SK-N-SH (cell line): ENCODE measurements at regions not wholly inside any gene's neighbourhood (a gene's known extent, or its start where the extent isn't known, plus 50 kb on each side); places are given as distances from the start of the nearest gene placed in this dataset.
"Not testable (repeated sequence)": the region's sequence is repeated elsewhere in the genome, so short reads cannot be mapped to it uniquely, and the experiment has no call there.

Experiments used
- CTCF ChIA-PET: fragments of 300-600, 350-600 bp; formaldehyde crosslinking; extraction: SDS; loops from one replicate; lab custom pipeline; 2021; lab: Yijun Ruan, JAX
- POLR2A ChIA-PET: fragments of 350-600 bp; sonication (Branson Sonifier 250); formaldehyde crosslinking; extraction: SDS; loops from one replicate; lab custom pipeline; 2020; ENCODE audit warnings: antibody characterized with exemption, inconsistent platforms; lab: Yijun Ruan, JAX
- DNase-seq: peaks from one replicate; pipeline ENCODE4 v3.0.0; 2012
- H2AFZ ChIP-seq: fragments of 200-600 bp; sonication (generic); 2 replicates; pipeline ENCODE4 v1.8.1; 2016; ENCODE audit warnings: antibody characterized with exemption, mild to moderate bottlenecking, low read depth
- H3F3A ChIP-seq: fragments of 200-600 bp; sonication (generic); replicated peaks from 2 replicates; pipeline ENCODE3; 2016; ENCODE audit warnings: antibody characterized with exemption, mild to moderate bottlenecking; ENCODE audit not compliant: insufficient read depth
- H3K27ac ChIP-seq, 2 experiments: fragments of 200-500 bp in 1 of 2; fragments of 200-600 bp in 1 of 2; sonication (Bioruptor generic) in 1 of 2; sonication (generic), shearing (Covaris generic) in 1 of 2; 2 replicates each; pipeline versions ENCODE4 v1.5.1 to v1.6.1; 2014 to 2016; ENCODE audit warnings: low read depth in 2 of 2, inconsistent platforms in 1 of 2, low read length in 1 of 2, mild to moderate bottlenecking in 1 of 2, mixed read lengths in 1 of 2
- H3K27me3 ChIP-seq: fragments of 200-600 bp; sonication (generic), shearing (Covaris generic); 2 replicates; pipeline ENCODE4 v1.6.1; 2016; ENCODE audit warnings: mixed run types; ENCODE audit not compliant: insufficient read depth
- H3K36me3 ChIP-seq, 2 experiments: fragments of 200-500 bp in 1 of 2; fragments of 200-600 bp in 1 of 2; sonication (Bioruptor generic) in 1 of 2; sonication (generic) in 1 of 2; replicated peaks in 1 of 2; 2 replicates each; pipeline versions ENCODE3 to v1.5.1; 2014 to 2016; ENCODE audit warnings: low read length in 1 of 2, mild to moderate bottlenecking in 1 of 2; ENCODE audit not compliant: insufficient read depth in 2 of 2, control insufficient read depth in 1 of 2
- H3K4me1 ChIP-seq, 2 experiments: fragments of 200-500 bp in 1 of 2; fragments of 200-600 bp in 1 of 2; sonication (Bioruptor generic) in 1 of 2; sonication (generic), shearing (Covaris generic) in 1 of 2; 2 replicates each; pipeline versions ENCODE4 v1.5.1 to v1.6.1; 2014 to 2016; ENCODE audit warnings: low read depth in 1 of 2, low read length in 1 of 2, mixed run types in 1 of 2; ENCODE audit not compliant: insufficient read depth in 2 of 2, control insufficient read depth in 1 of 2
- H3K4me2 ChIP-seq: fragments of 200-600 bp; sonication (generic), shearing (Covaris generic); 2 replicates; pipeline ENCODE4 v1.6.1; 2017; ENCODE audit warnings: mixed run types
- H3K4me3 ChIP-seq, 2 experiments: fragments of 200-500 bp in 1 of 2; fragments of 200-600 bp in 1 of 2; sonication (Bioruptor generic) in 1 of 2; sonication (generic), shearing (Covaris generic) in 1 of 2; 2 replicates each; pipeline versions ENCODE4 v1.5.1 to v1.8.1; 2014 to 2016; ENCODE audit warnings: low read depth in 2 of 2, inconsistent platforms in 1 of 2, low read length in 1 of 2, mild to moderate bottlenecking in 1 of 2, mixed read lengths in 1 of 2, moderate library complexity in 1 of 2
- H3K79me2 ChIP-seq: fragments of 200-600 bp; sonication (generic); 2 replicates; pipeline ENCODE4 v1.8.1; 2017; ENCODE audit warnings: mild to moderate bottlenecking; ENCODE audit not compliant: insufficient read depth
- H3K9ac ChIP-seq: fragments of 200-600 bp; sonication (generic); 2 replicates; pipeline ENCODE4 v1.6.1; 2017; ENCODE audit warnings: mixed run types
- H3K9me2 ChIP-seq: fragments of 200-600 bp; sonication (generic); 2 replicates; pipeline ENCODE4 v1.6.1; 2017; ENCODE audit warnings: mixed run types
- H3K9me3 ChIP-seq: fragments of 200-600 bp; sonication (generic); 2 replicates; pipeline ENCODE4 v1.6.1; 2017; ENCODE audit warnings: mixed run types, mild to moderate bottlenecking, moderate library complexity
- H4K20me1 ChIP-seq: fragments of 200-600 bp; sonication (generic); 2 replicates; pipeline ENCODE4 v1.6.1; 2017; ENCODE audit warnings: mild to moderate bottlenecking, mixed run types; ENCODE audit not compliant: insufficient read depth
- CHD2 ChIP-seq: fragments of 150-350 bp; IDR thresholded peaks from 2 replicates; pipeline ENCODE4 v1.6.1; 2018; ENCODE audit warnings: low read length; ENCODE audit not compliant: partially characterized antibody
- EP300 ChIP-seq, 2 experiments: IDR thresholded peaks; 2 replicates each; pipeline versions ENCODE4 v1.4.0 to v1.6.1; 2012; ENCODE audit warnings: borderline replicate concordance in 1 of 2, low read depth in 1 of 2, low read length in 1 of 2
- EZH2phosphoT487 ChIP-seq: fragments of 200-600 bp; sonication (generic); IDR thresholded peaks from 2 replicates; pipeline ENCODE4 v1.6.1; 2017; ENCODE audit warnings: low read depth, mixed run types, mild to moderate bottlenecking, antibody characterized with exemption, moderate library complexity, borderline replicate concordance
- FOXJ3 ChIP-seq: sonication (generic); formaldehyde crosslinking; IDR thresholded peaks from 2 replicates; pipeline ENCODE4 v1.5.1; 2020; ENCODE audit warnings: mild to moderate bottlenecking, missing genetic modification reagents
- FOXM1 ChIP-seq: IDR thresholded peaks from 2 replicates; pipeline ENCODE4 v1.4.0; 2012; ENCODE audit warnings: low read depth, mild to moderate bottlenecking
- GABPA ChIP-seq: IDR thresholded peaks from 2 replicates; pipeline ENCODE4 v1.4.0; 2012; ENCODE audit warnings: low read depth, mild to moderate bottlenecking
- GATA2 ChIP-seq: sonication (generic); formaldehyde crosslinking; IDR thresholded peaks from 2 replicates; pipeline ENCODE4 v1.5.0; 2020; ENCODE audit warnings: mild to moderate bottlenecking, missing genetic modification reagents
- JUND ChIP-seq: IDR thresholded peaks from 2 replicates; pipeline ENCODE4 v1.4.0; 2012
- MEF2A ChIP-seq: IDR thresholded peaks from 2 replicates; pipeline ENCODE4 v1.4.0; 2012; ENCODE audit warnings: low read depth, borderline replicate concordance
- NFIC ChIP-seq: IDR thresholded peaks from 2 replicates; pipeline ENCODE4 v1.4.0; 2012; ENCODE audit warnings: borderline replicate concordance
- NRF1 ChIP-seq: IDR thresholded peaks from 2 replicates; pipeline ENCODE4 v1.6.1; 2012; ENCODE audit warnings: low read depth, mild to moderate bottlenecking, low read length
- POLR2AphosphoS5 ChIP-seq: IDR thresholded peaks from 2 replicates; pipeline ENCODE4 v1.6.1; 2012; ENCODE audit warnings: low read depth, low read length
- RAD21 ChIP-seq: IDR thresholded peaks from 2 replicates; pipeline ENCODE4 v1.6.1; 2012; ENCODE audit warnings: mild to moderate bottlenecking, low read length
- RFX5 ChIP-seq: IDR thresholded peaks from 2 replicates; pipeline ENCODE4 v1.6.1; 2012; ENCODE audit warnings: mild to moderate bottlenecking, improper control_type of control experiment, low read length
- RXRA ChIP-seq: IDR thresholded peaks from 2 replicates; pipeline ENCODE4 v1.4.0; 2012; ENCODE audit warnings: low read depth, mild to moderate bottlenecking, borderline replicate concordance
- SMC3 ChIP-seq: IDR thresholded peaks from 2 replicates; pipeline ENCODE4 v1.6.1; 2012; ENCODE audit warnings: low read depth, low read length, improper control_type of control experiment
- TCF12 ChIP-seq: IDR thresholded peaks from 2 replicates; pipeline ENCODE4 v1.4.0; 2012
- YY1 ChIP-seq: IDR thresholded peaks from 2 replicates; pipeline ENCODE4 v1.4.0; 2012; ENCODE audit warnings: low read depth, mild to moderate bottlenecking
- WGBS: methylation state at CpG from one replicate; pipeline ENCODE4 v1.1.6; 2017; ENCODE audit warnings: low lambda C conversion rate; 5-methylcytosine and 5-hydroxymethylcytosine counted together
- TF ChIP-seq, protein P1 (sequence below): IDR thresholded peaks from 2 replicates; pipeline ENCODE4 v1.4.0; 2012; ENCODE audit warnings: low read depth
- TF ChIP-seq, protein P2 (sequence below): IDR thresholded peaks from 2 replicates; pipeline ENCODE4 v1.6.1; 2012; ENCODE audit warnings: mild to moderate bottlenecking, low read depth, low read length, moderate library complexity

DNA sequence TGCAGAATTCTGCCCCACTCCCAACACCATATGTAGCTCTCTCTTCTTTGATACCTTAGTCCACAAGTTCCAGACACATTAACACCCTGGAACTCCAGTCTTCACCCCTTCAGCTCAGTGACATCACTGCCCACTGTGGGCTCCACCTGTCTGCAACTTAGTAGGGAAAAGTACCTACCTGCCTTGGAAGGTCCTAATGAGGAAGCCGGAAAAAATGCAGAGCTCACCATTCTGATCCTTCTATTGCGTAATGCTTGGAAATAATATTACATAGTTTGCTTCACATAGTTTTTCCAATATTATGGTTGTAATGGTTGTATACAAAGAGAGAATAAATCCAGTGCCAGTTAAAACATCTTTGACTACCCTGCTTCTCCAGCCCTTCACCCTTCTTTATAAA is 738.4 kb downstream of the RNF144A start:
- no peaks in the 10 kb centered on the region for H3F3A ChIP-seq
- H3K4me2 ChIP-seq: no peak overlapping the region
- no peaks in the 10 kb centered on the region for H3K4me1 ChIP-seq
- no peak for TF ChIP-seq FOXJ3 (CRISPR knock-in tag)
- TF ChIP-seq CHD2: no peak
- TF ChIP-seq, protein P1, sequence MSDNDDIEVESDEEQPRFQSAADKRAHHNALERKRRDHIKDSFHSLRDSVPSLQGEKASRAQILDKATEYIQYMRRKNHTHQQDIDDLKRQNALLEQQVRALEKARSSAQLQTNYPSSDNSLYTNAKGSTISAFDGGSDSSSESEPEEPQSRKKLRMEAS: no peak
- no peak for TF ChIP-seq RFX5
- no peak for TF ChIP-seq JUND
- no peak for TF ChIP-seq EZH2phosphoT487
- no peak for TF ChIP-seq YY1
- TF ChIP-seq EP300 (IDR thresholded peaks at IDR 0.05; ENCODE audit: borderline replicate concordance in 1 of 2, low read depth in 1 of 2, low read length in 1 of 2): no peak
- TF ChIP-seq RXRA: no peak
- no peak for TF ChIP-seq GABPA
- TF ChIP-seq, protein P2, sequence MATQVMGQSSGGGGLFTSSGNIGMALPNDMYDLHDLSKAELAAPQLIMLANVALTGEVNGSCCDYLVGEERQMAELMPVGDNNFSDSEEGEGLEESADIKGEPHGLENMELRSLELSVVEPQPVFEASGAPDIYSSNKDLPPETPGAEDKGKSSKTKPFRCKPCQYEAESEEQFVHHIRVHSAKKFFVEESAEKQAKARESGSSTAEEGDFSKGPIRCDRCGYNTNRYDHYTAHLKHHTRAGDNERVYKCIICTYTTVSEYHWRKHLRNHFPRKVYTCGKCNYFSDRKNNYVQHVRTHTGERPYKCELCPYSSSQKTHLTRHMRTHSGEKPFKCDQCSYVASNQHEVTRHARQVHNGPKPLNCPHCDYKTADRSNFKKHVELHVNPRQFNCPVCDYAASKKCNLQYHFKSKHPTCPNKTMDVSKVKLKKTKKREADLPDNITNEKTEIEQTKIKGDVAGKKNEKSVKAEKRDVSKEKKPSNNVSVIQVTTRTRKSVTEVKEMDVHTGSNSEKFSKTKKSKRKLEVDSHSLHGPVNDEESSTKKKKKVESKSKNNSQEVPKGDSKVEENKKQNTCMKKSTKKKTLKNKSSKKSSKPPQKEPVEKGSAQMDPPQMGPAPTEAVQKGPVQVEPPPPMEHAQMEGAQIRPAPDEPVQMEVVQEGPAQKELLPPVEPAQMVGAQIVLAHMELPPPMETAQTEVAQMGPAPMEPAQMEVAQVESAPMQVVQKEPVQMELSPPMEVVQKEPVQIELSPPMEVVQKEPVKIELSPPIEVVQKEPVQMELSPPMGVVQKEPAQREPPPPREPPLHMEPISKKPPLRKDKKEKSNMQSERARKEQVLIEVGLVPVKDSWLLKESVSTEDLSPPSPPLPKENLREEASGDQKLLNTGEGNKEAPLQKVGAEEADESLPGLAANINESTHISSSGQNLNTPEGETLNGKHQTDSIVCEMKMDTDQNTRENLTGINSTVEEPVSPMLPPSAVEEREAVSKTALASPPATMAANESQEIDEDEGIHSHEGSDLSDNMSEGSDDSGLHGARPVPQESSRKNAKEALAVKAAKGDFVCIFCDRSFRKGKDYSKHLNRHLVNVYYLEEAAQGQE: no peak
- no peak for TF ChIP-seq GATA2 (CRISPR knock-in tag)
- no peak for TF ChIP-seq NRF1
- no peak for TF ChIP-seq MEF2A
- no peak for TF ChIP-seq NFIC
- TF ChIP-seq RAD21: no peak
- no peak for TF ChIP-seq FOXM1
- TF ChIP-seq SMC3: no peak
- no peak for TF ChIP-seq POLR2AphosphoS5
- no peak for TF ChIP-seq TCF12
- H3K9me3 ChIP-seq: no peaks in the 10 kb centered on the region
- H3K27me3 ChIP-seq: no peaks in the 10 kb centered on the region
- POLR2A ChIA-PET: no interaction called here
- CTCF ChIA-PET: interaction anchor here (1.2 to 1.4 kb wide), 3 partner anchors 16 to 230 kb away, joined by 3 to 4 read pairs (median 4); no protein-coding TSS in a partner anchor
- H3K79me2 ChIP-seq: no peaks in the 10 kb centered on the region
- H3K36me3 ChIP-seq: no peaks in the 10 kb centered on the region
- DNase-seq: no peak
- no peaks in the 10 kb centered on the region for H3K9me2 ChIP-seq
- H3K9ac ChIP-seq: no peak overlapping the region
- no peak overlapping the region for H3K4me3 ChIP-seq
- no peak overlapping the region for H2AFZ ChIP-seq
- WGBS: 79% methylated on average over 2 of the region's 2 CpGs
- H3K27ac ChIP-seq: no peak overlapping the region
- no peaks in the 10 kb centered on the region for H4K20me1 ChIP-seq

DNA sequence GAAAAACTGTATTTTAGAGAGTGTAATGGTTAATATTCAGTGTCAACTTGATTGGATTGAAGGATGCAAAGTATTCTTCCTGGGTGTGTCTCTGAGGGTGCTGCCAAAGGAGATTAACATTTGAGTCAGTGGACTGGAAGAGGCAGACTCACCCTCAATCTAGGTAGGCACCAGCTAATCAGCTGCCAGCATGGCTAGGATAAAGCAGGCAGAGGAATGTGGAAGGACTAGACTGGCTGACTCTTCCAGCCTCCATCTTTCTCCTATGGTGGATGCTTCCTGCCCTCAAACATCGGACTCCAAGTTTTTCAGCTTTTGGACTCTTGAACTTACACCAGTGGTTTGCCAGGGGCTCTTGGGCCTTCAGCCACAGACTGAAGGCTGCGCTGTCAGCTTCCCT is 740.3 kb downstream of the RNF144A start:
- H3K9me2 ChIP-seq, H4K20me1 ChIP-seq, DNase-seq, H3K4me1 ChIP-seq, H2AFZ ChIP-seq, H3K4me3 ChIP-seq, H3K9ac ChIP-seq, H3K27ac ChIP-seq, H3K36me3 ChIP-seq, POLR2A ChIA-PET, H3K9me3 ChIP-seq, H3K4me2 ChIP-seq, H3K27me3 ChIP-seq, H3F3A ChIP-seq, H3K79me2 ChIP-seq: not testable (repeated sequence)
- 76% methylated on average over 2 of the region's 2 CpGs for WGBS
- CTCF ChIA-PET: interaction anchor here (1.2 kb wide), 2 partner anchors 10 to 14 kb away, joined by 3 to 6 read pairs; no protein-coding TSS in a partner anchor
